Liver (tissue), 3 donors: ENCODE measurements at regions not wholly inside any gene's neighbourhood (a gene's known extent, or its start where the extent isn't known, plus 50 kb on each side); places are given as distances from the start of the nearest gene placed in this dataset.

Experiments used
- ATF3 ChIP-seq: IDR thresholded peaks from 2 replicates; pipeline ENCODE4 v1.6.1; 2016; ENCODE audit warnings: antibody characterized with exemption
- CTCF ChIP-seq: fragments of 150-350 bp; IDR thresholded peaks from 2 replicates; pipeline ENCODE4 v1.5.1; 2017; ENCODE audit warnings: improper control_type of control experiment, low read depth, low read length; ENCODE audit not compliant: missing input control
- EGR1 ChIP-seq, 2 donors: IDR thresholded peaks; 2 replicates each; pipeline ENCODE4 v1.6.1; 2016 to 2018; ENCODE audit warnings: antibody characterized with exemption in 2 of 2, low read depth in 2 of 2
- JUND ChIP-seq, 2 donors: IDR thresholded peaks; 2 replicates each; pipeline ENCODE4 v1.6.1; 2016; ENCODE audit warnings: antibody characterized with exemption in 2 of 2
- MAX ChIP-seq: IDR thresholded peaks from 2 replicates; pipeline ENCODE4 v1.6.1; 2016; ENCODE audit warnings: antibody characterized with exemption
- RAD21 ChIP-seq, 2 donors: IDR thresholded peaks; 2 replicates each; pipeline ENCODE4 v1.6.1; 2016; ENCODE audit warnings: antibody characterized with exemption in 2 of 2, mild to moderate bottlenecking in 2 of 2
- REST ChIP-seq: IDR thresholded peaks from 2 replicates; pipeline ENCODE4 v1.6.1; 2016; ENCODE audit warnings: antibody characterized with exemption, mild to moderate bottlenecking
- TAF1 ChIP-seq: conservative IDR thresholded peaks from 2 replicates; pipeline ENCODE4 v1.6.1; 2016; ENCODE audit warnings: antibody characterized with exemption, mild to moderate bottlenecking
- YY1 ChIP-seq: IDR thresholded peaks from 2 replicates; pipeline ENCODE4 v1.6.1; 2016; ENCODE audit warnings: antibody characterized with exemption, mild to moderate bottlenecking
- donor health status: healthy.
- donor health status: healthy.

- TF ChIP-seq MAX (no peak), CTCF (no peak), REST (no peak), TAF1 (no peak), ATF3 (no peak), RAD21 (IDR thresholded peaks at IDR 0.05) (no peak), YY1 (no peak), EGR1 (IDR thresholded peaks at IDR 0.05; ENCODE audit: low read depth in 2 of 2) (no peak), JUND (IDR thresholded peaks at IDR 0.05) (no peak)
Observed at GRCh38 chr13:85653681-85654080, 145.5 kb downstream of the SLITRK6 start.
